DLD1 (cell line): ENCODE measurements at regions not wholly inside any gene's neighbourhood (a gene's known extent, or its start where the extent isn't known, plus 50 kb on each side); places are given as distances from the start of the nearest gene placed in this dataset.

ENCODE experiments used
- in situ Hi-C: cut with HindIII; loops from 2 replicates; pipeline ENCODE4 v1.10.0; 2017; ENCODE audit warnings: low sequenced_read_pairs

GRCh38 chr2:18959200-18959599 lies 369.8 kb upstream of the NT5C1B start:
- in situ Hi-C loops, result no loop called here

GRCh38 chr2:18957909-18958308 lies 368.5 kb upstream of the NT5C1B start:
- in situ Hi-C loops, result no loop called here

GRCh38 chr2:18950361-18950851 lies 361.0 kb upstream of the NT5C1B start:
- in situ Hi-C loops, result no loop called here

GRCh38 chr2:18949871-18950270 lies 360.5 kb upstream of the NT5C1B start:
- in situ Hi-C loops, result loop anchor here (10.0 kb wide), 1 partner anchor 85 kb away; no protein-coding TSS in a partner anchor

- in situ Hi-C loops, result loop anchor here (10.0 kb wide), 1 partner anchor 95 kb away; no protein-coding TSS in a partner anchor
These were observed 350.8 kb upstream of the NT5C1B start for GRCh38 chr2:18940184-18940583.

GRCh38 chr2:18939740-18940139 lies 350.4 kb upstream of the NT5C1B start:
- in situ Hi-C loops, result loop anchor here (10.0 kb wide), 1 partner anchor 95 kb away; no protein-coding TSS in a partner anchor

GRCh38 chr2:18934886-18935285 lies 345.5 kb upstream of the NT5C1B start:
- in situ Hi-C loops, result no loop called here

GRCh38 chr2:18932853-18933252 lies 343.5 kb upstream of the NT5C1B start:
- in situ Hi-C loops, result no loop called here

- in situ Hi-C loops, result no loop called here
These were observed 341.6 kb upstream of the NT5C1B start for GRCh38 chr2:18930971-18931370.

- in situ Hi-C loops, result no loop called here
These were observed 338.3 kb upstream of the NT5C1B start for GRCh38 chr2:18927525-18928232.

GRCh38 chr2:18926631-18927524 lies 337.5 kb upstream of the NT5C1B start:
- in situ Hi-C loops, result no loop called here

- in situ Hi-C loops, result no loop called here
These were observed 335.9 kb upstream of the NT5C1B start for GRCh38 chr2:18925296-18925695.

- in situ Hi-C loops, result no loop called here
These were observed 335.5 kb upstream of the NT5C1B start for GRCh38 chr2:18924886-18925285.

GRCh38 chr2:18924386-18924785 lies 335.0 kb upstream of the NT5C1B start:
- in situ Hi-C loops, result no loop called here

GRCh38 chr2:18922276-18922675 lies 332.9 kb upstream of the NT5C1B start:
- in situ Hi-C loops, result no loop called here

- in situ Hi-C loops, result no loop called here
These were observed 328.9 kb upstream of the NT5C1B start for GRCh38 chr2:18918280-18918679.

- in situ Hi-C loops, result no loop called here
These were observed 325.9 kb upstream of the NT5C1B start for GRCh38 chr2:18915227-18915626.

GRCh38 chr2:18913512-18913911 lies 324.1 kb upstream of the NT5C1B start:
- in situ Hi-C loops, result no loop called here

GRCh38 chr2:18912225-18912888 lies 323.0 kb upstream of the NT5C1B start:
- in situ Hi-C loops, result no loop called here

GRCh38 chr2:18911416-18911815 lies 322.0 kb upstream of the NT5C1B start:
- in situ Hi-C loops, result no loop called here

- in situ Hi-C loops, result no loop called here
These were observed 321.5 kb upstream of the NT5C1B start for GRCh38 chr2:18910843-18911242.
